Calu3 (cell line): ENCODE measurements at regions not wholly inside any gene's neighbourhood (a gene's known extent, or its start where the extent isn't known, plus 50 kb on each side); places are given as distances from the start of the nearest gene placed in this dataset.

ENCODE experiments used
- BruUV-seq: library from RNA; stranded (reverse); fragments of 400-500 nt; replicated peaks from 2 replicates; lab custom pipeline; 2021; lab: Mats Ljungman, UMichigan
- CTCF ChIA-PET: fragments of 300-600 bp; sonication (Branson Sonifier 250); formaldehyde crosslinking; loops from one replicate; lab custom pipeline; 2022; ENCODE audit warnings: antibody characterized with exemption; lab: Charles Lee
- DNase-seq: peaks from one replicate; pipeline ENCODE4 v3.0.0; 2022
- H3K27ac Mint-ChIP-seq: one replicate; pipeline ENCODE4 v1.8.0; 2022; ENCODE audit warnings: mixed read lengths; ENCODE audit not compliant: unreplicated experiment
- H3K27me3 Mint-ChIP-seq: one replicate; pipeline ENCODE4 v1.8.0; 2022; ENCODE audit warnings: mixed read lengths; ENCODE audit not compliant: unreplicated experiment
- H3K36me3 Mint-ChIP-seq: one replicate; pipeline ENCODE4 v1.8.0; 2022; ENCODE audit warnings: mild to moderate bottlenecking, moderate library complexity, mixed read lengths; ENCODE audit not compliant: insufficient read depth, unreplicated experiment
- H3K4me1 Mint-ChIP-seq: one replicate; pipeline ENCODE4 v1.8.0; 2022; ENCODE audit warnings: mild to moderate bottlenecking, low read depth, mixed read lengths; ENCODE audit not compliant: unreplicated experiment
- H3K4me3 Mint-ChIP-seq: one replicate; pipeline ENCODE4 v1.8.0; 2022; ENCODE audit warnings: mild to moderate bottlenecking, low read depth, moderate library complexity, mixed read lengths; ENCODE audit not compliant: unreplicated experiment
- H3K9me3 Mint-ChIP-seq: one replicate; pipeline ENCODE4 v1.8.0; 2022; ENCODE audit warnings: low read depth, mixed read lengths; ENCODE audit not compliant: unreplicated experiment
- CTCF ChIP-seq: fragments of 200-600 bp; IDR thresholded peaks from one replicate; pipeline ENCODE4 v1.8.0; 2022; ENCODE audit warnings: antibody characterized with exemption; ENCODE audit not compliant: unreplicated experiment
- intact Hi-C: fragments of 100-400 bp; cut with micrococcal nuclease; formaldehyde crosslinking; loops from one replicate; pipeline ENCODE4 v1.10.0; 2022; ENCODE audit not compliant: unreplicated experiment

DNA sequence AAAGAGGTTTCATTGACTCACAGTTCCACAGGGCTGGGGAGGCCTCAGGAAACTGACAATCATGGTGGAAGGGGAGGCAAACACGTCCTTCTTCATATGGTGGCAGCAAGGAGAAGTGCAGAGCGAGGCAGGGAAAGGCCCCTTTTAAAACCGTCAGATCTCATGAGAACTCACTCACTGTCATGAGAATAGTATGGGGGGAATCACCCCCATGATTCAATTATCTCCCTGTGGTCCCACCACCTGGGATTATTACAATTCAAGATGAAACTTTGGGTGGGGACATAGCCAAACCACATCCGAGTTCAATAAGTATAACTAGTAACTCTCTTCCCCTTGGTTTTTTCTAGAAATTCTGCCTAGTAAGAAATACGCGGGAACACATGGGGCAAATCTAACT, 94.9 kb downstream of the AXIN2 start:
- CTCF ChIA-PET, result no interaction called here
- no peak for TF ChIP-seq CTCF
- BruUV-seq, result no TSS peak
- H3K9me3 Mint-ChIP-seq, result no peaks in the 10 kb centered on the region
- DNase-seq, result no peak
- intact Hi-C loops, result no loop called here
- no peaks in the 10 kb centered on the region for H3K36me3 Mint-ChIP-seq
- H3K4me3 Mint-ChIP-seq, result no peak overlapping the region
- no peaks in the 10 kb centered on the region for H3K4me1 Mint-ChIP-seq
- H3K27ac Mint-ChIP-seq, result no peak overlapping the region
- peaks cover 18% of the 10 kb centered on the region for H3K27me3 Mint-ChIP-seq

- intact Hi-C loops, result no loop called here
- Mint-ChIP-seq H3K27ac (no peak overlapping the region), H3K9me3 (no peaks in the 10 kb centered on the region), H3K4me3 (no peak overlapping the region), H3K36me3 (no peaks in the 10 kb centered on the region), H3K4me1 (no peaks in the 10 kb centered on the region), H3K27me3 (peaks cover 10% of the 10 kb centered on the region)
- DNase-seq, result no peak
- BruUV-seq, result no TSS peak
- CTCF ChIA-PET, result no interaction called here
- TF ChIP-seq CTCF, result no peak
These were observed 98.2 kb downstream of the AXIN2 start for GRCh38 chr17:65463242-65463641.

- Mint-ChIP-seq H3K27me3 (peaks cover 26% of the 10 kb centered on the region), H3K4me1 (no peaks in the 10 kb centered on the region), H3K9me3 (no peaks in the 10 kb centered on the region), H3K36me3 (no peaks in the 10 kb centered on the region), H3K4me3 (no peak overlapping the region), H3K27ac (no peak overlapping the region)
- BruUV-seq, result no TSS peak
- DNase-seq, result no peak
- CTCF ChIA-PET, result no interaction called here
- intact Hi-C loops, result loop anchor here (10.0 kb wide), 1 partner anchor 525 kb away; no protein-coding TSS in a partner anchor
- TF ChIP-seq CTCF, result no peak
These were observed 101.6 kb downstream of the AXIN2 start for GRCh38 chr17:65459677-65460347.

DNA sequence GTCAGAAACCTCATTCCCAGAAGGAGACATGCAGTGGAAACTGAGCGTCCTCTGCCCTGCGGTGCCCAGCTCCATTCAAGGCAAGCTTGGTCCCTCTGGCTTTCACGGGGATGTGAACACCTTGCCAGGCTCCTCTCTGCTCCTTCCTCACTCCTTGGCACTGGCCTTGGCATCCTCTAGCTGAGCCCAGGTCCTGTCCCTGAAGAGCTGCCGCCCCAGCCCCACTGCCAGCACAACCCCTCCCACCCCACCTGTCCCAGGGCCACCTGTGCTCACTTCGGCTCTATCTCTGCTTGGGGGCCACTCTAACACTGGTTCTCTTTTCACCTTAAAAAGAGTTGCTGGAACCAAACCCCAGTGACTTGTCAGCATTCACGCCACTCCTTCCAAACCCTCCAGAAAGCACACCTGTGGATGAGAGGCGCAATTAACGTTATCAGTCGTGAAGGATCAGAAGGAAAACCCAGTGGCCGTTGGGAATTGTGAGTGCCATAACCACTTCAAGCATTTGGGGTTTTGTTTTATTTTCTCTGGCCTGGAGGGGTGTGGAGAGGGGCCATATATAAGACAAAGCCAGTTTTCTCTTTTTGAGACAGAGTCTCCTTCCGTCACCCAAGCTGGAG, 103.7 kb downstream of the AXIN2 start:
- Mint-ChIP-seq H3K4me3 (no peak overlapping the region), H3K27ac (no peak overlapping the region), H3K27me3 (peaks cover 29% of the 10 kb centered on the region), H3K36me3 (no peaks in the 10 kb centered on the region), H3K9me3 (no peaks in the 10 kb centered on the region), H3K4me1 (no peaks in the 10 kb centered on the region)
- TF ChIP-seq CTCF, result no peak
- CTCF ChIA-PET, result no interaction called here
- intact Hi-C loops, result loop anchor here (10.0 kb wide), 1 partner anchor 527 kb away; no protein-coding TSS in a partner anchor
- BruUV-seq, result no TSS peak
- DNase-seq, result no peak
